HG02973 (cell line): ENCODE measurements at regions not wholly inside any gene's neighbourhood (a gene's known extent, or its start where the extent isn't known, plus 50 kb on each side); places are given as distances from the start of the nearest gene placed in this dataset.

Experiments used
- ATAC-seq: cut with Tn5 transposase; IDR thresholded peaks from one replicate; pipeline ENCODE4 v1.9.1; 2021; ENCODE audit warnings: moderate library complexity; ENCODE audit not compliant: unreplicated experiment

- ATAC-seq: no peak
Observed at GRCh38 chr13:24007979-24008620, 110.8 kb upstream of the C1QTNF9B start.

- no peak for ATAC-seq
Observed at GRCh38 chr13:24008679-24009078, 111.4 kb upstream of the C1QTNF9B start.

GRCh38 chr13:24011266-24011665, 114.0 kb upstream of the C1QTNF9B start:
- ATAC-seq: no peak

GRCh38 chr13:24012648-24013047, 115.3 kb upstream of the C1QTNF9B start:
- no peak for ATAC-seq

- ATAC-seq: no peak
Observed at GRCh38 chr13:24013189-24013588, 115.9 kb upstream of the C1QTNF9B start.

- no peak for ATAC-seq
Observed at GRCh38 chr13:24016046-24016445, 118.7 kb upstream of the C1QTNF9B start.

GRCh38 chr13:24022568-24022967, 125.3 kb upstream of the C1QTNF9B start:
- ATAC-seq: no peak

GRCh38 chr13:24023073-24023472, 125.8 kb upstream of the C1QTNF9B start:
- no peak for ATAC-seq

GRCh38 chr13:24027494-24027893, 130.2 kb upstream of the C1QTNF9B start:
- no peak for ATAC-seq

GRCh38 chr13:24032252-24032651, 128.3 kb upstream of the SPATA13 start:
- ATAC-seq: no peak

- ATAC-seq: no peak
Observed at GRCh38 chr13:24032674-24033073, 127.8 kb upstream of the SPATA13 start.

GRCh38 chr13:24033527-24034302, 126.8 kb upstream of the SPATA13 start:
- no peak for ATAC-seq

- no peak for ATAC-seq
Observed at GRCh38 chr13:24035411-24035810, 125.1 kb upstream of the SPATA13 start.

- ATAC-seq: no peak
Observed at GRCh38 chr13:24036115-24036514, 124.4 kb upstream of the SPATA13 start.

GRCh38 chr13:24038405-24038804, 122.1 kb upstream of the SPATA13 start:
- ATAC-seq: no peak

GRCh38 chr13:24038841-24039330, 121.6 kb upstream of the SPATA13 start:
- no peak for ATAC-seq

GRCh38 chr13:24039621-24040475, 120.7 kb upstream of the SPATA13 start:
- peak; percentile 66 for ATAC-seq

GRCh38 chr13:24040835-24041234, 119.7 kb upstream of the SPATA13 start:
- ATAC-seq: no peak

- ATAC-seq: no peak
Observed at GRCh38 chr13:24041651-24042225, 118.8 kb upstream of the SPATA13 start.

- ATAC-seq: no peak
Observed at GRCh38 chr13:24042710-24043440, 117.6 kb upstream of the SPATA13 start.
